Keratinocyte (primary cell): ENCODE measurements at regions not wholly inside any gene's neighbourhood (a gene's known extent, or its start where the extent isn't known, plus 50 kb on each side); places are given as distances from the start of the nearest gene placed in this dataset.

Experiments used
- DNase-seq: peaks from one replicate; pipeline ENCODE4 v3.0.0-alpha.2; 2011; ENCODE audit warnings: low read depth, missing footprints, low spot score
- FAIRE-seq: peaks from 2 replicates; lab custom pipeline; 2011; peaks lifted over from hg19 to GRCh38; lab: Jason Lieb, UNC
- H2AFZ ChIP-seq: 2 replicates; pipeline ENCODE4 v1.6.0; 2012; ENCODE audit warnings: low read length, control low read depth, inconsistent platforms; ENCODE audit not compliant: control insufficient read depth
- H3K27ac ChIP-seq: 2 replicates; pipeline ENCODE4 v1.5.1; 2011; ENCODE audit warnings: low read length; ENCODE audit not compliant: control insufficient read depth, insufficient read depth
- H3K27me3 ChIP-seq: 3 replicates; pipeline ENCODE4 v1.6.0; 2011; ENCODE audit warnings: low read length; ENCODE audit not compliant: control insufficient read depth, insufficient read depth; ENCODE audit errors: extremely low read depth
- H3K36me3 ChIP-seq, 2 experiments: 2 replicates in 1 of 2; 3 replicates in 1 of 2; pipeline ENCODE4 v1.5.1; 2011; ENCODE audit warnings: low read length in 2 of 2, mild to moderate bottlenecking in 1 of 2; ENCODE audit not compliant: control insufficient read depth in 2 of 2, insufficient read depth in 2 of 2; ENCODE audit errors: extremely low read depth in 1 of 2
- H3K4me1 ChIP-seq: 3 replicates; pipeline ENCODE4 v1.5.1; 2011; ENCODE audit warnings: low read length; ENCODE audit not compliant: control insufficient read depth, insufficient read depth; ENCODE audit errors: extremely low read depth
- H3K4me2 ChIP-seq: 3 replicates; pipeline ENCODE4 v1.6.0; 2011; ENCODE audit warnings: low read depth, low read length; ENCODE audit not compliant: control insufficient read depth, insufficient read depth; ENCODE audit errors: extremely low read depth
- H3K4me3 ChIP-seq, 3 experiments: fragments of 200-600 bp in 1 of 3; sonication (generic) in 1 of 3; 2 replicates in 2 of 3; 3 replicates in 1 of 3; pipeline ENCODE4 v1.5.1; 2011 to 2016; ENCODE audit warnings: low read length in 3 of 3, mild to moderate bottlenecking in 3 of 3, control low read depth in 2 of 3, inconsistent platforms in 1 of 3, low read depth in 1 of 3, mixed read lengths in 1 of 3, mixed run types in 1 of 3, moderate library complexity in 1 of 3; ENCODE audit not compliant: control insufficient read depth in 2 of 3, insufficient read depth in 2 of 3; ENCODE audit errors: extremely low read depth in 1 of 3
- H3K79me2 ChIP-seq: 2 replicates; pipeline ENCODE4 v1.6.0; 2012; ENCODE audit warnings: low read length; ENCODE audit not compliant: control insufficient read depth, insufficient read depth
- H3K9ac ChIP-seq: 3 replicates; pipeline ENCODE4 v1.6.0; 2011; ENCODE audit warnings: low read length; ENCODE audit not compliant: control insufficient read depth, insufficient read depth; ENCODE audit errors: extremely low read depth
- H3K9me1 ChIP-seq: 3 replicates; pipeline ENCODE4 v1.6.0; 2011; ENCODE audit warnings: low read length; ENCODE audit not compliant: control insufficient read depth, insufficient read depth; ENCODE audit errors: extremely low read depth
- H3K9me3 ChIP-seq: 2 replicates; pipeline ENCODE4 v1.5.1; 2012; ENCODE audit warnings: low read depth, low read length; ENCODE audit not compliant: control insufficient read depth
- H4K20me1 ChIP-seq: 3 replicates; pipeline ENCODE4 v1.6.0; 2011; ENCODE audit warnings: low read length; ENCODE audit not compliant: control insufficient read depth, insufficient read depth; ENCODE audit errors: extremely low read depth
- CTCF ChIP-seq, 3 experiments: IDR thresholded peaks in 1 of 3; conservative IDR thresholded peaks in 1 of 3; optimal IDR thresholded peaks in 1 of 3; 2 replicates in 2 of 3; 3 replicates in 1 of 3; pipeline versions ENCODE3 to v1.5.1; 2011; ENCODE audit warnings: low read length in 3 of 3, mild to moderate bottlenecking in 3 of 3, moderate library complexity in 2 of 3, control low read depth in 1 of 3, inconsistent platforms in 1 of 3; ENCODE audit not compliant: insufficient read depth in 2 of 3; ENCODE audit errors: extremely low read depth in 1 of 3
- EZH2 ChIP-seq: IDR thresholded peaks from one replicate; pipeline ENCODE4 v1.6.1; 2012; ENCODE audit warnings: inconsistent platforms, mild to moderate bottlenecking, low read length, moderate library complexity
- dilution Hi-C: fragments of 300-500 bp; cut with MboI; formaldehyde crosslinking; loops from one replicate; pipeline ENCODE4 v1.7.0; 2020; ENCODE audit warnings: low sequenced_read_pairs; ENCODE audit not compliant: extremely low pct_ligation_motif_present

DNA sequence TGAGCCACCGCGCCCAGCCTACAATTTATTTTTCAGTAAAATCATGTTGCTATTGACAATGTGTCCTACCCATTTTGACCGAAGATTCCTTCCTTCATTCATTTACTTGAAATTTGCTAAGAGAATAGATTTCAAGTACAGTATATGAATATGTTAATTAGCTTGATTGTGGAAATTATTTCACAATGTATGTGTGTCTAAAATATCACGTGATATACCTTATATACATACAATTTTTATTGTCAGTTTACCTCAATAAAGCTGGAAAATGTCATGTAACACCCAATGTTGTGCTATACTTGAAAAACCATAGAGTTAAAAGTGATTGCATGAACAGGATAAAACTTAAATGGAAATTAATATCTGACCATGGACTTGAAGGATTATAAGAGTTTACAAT is 521.7 kb upstream of the ANKRD30A start:
- DNase-seq (no peak), FAIRE-seq (no peak)
- Histone ChIP-seq H3K4me1 (no peaks in the 10 kb centered on the region), H3K27me3 (no peaks in the 10 kb centered on the region), H2AFZ (no peak overlapping the region), H4K20me1 (no peaks in the 10 kb centered on the region), H3K9ac (no peak overlapping the region), H3K27ac (no peak overlapping the region), H3K4me3 (no peak overlapping the region), H3K9me1 (no peaks in the 10 kb centered on the region), H3K79me2 (no peaks in the 10 kb centered on the region), H3K9me3 (no peaks in the 10 kb centered on the region), H3K36me3 (no peaks in the 10 kb centered on the region), H3K4me2 (no peak overlapping the region)
- dilution Hi-C loops = no loop called here
- TF ChIP-seq EZH2 = no peak
- TF ChIP-seq CTCF (optimal IDR thresholded peaks at IDR 0.05 in 1 of 3, IDR thresholded peaks at IDR 0.05 in 1 of 3, conservative IDR thresholded peaks at IDR 0.05 in 1 of 3; ENCODE audit: extremely low read depth in 1 of 3, insufficient read depth in 2 of 3, low read length in 3 of 3) = no peak

DNA sequence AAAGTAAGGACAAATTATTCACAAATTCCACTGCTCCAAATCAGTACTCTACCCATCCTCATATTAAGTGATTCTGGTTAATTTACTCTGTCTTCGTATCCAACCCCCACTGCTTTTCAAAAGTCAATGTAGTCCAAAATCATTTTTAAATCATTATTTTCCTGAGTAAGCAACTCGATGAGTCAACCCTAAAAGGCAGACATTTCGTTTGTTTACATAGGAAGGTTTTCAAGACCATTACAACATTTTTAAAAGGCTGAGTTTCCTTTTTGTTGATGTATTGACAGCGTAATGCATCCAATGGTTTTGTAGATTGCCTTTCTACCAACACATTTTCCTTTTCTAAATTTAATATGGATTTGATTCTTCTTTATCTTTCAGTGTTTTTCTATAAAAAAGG is 523.0 kb upstream of the ANKRD30A start:
- Histone ChIP-seq H4K20me1 (no peaks in the 10 kb centered on the region), H3K9me1 (no peaks in the 10 kb centered on the region), H3K9me3 (no peaks in the 10 kb centered on the region), H2AFZ (no peak overlapping the region), H3K79me2 (no peaks in the 10 kb centered on the region), H3K4me1 (no peaks in the 10 kb centered on the region), H3K27me3 (no peaks in the 10 kb centered on the region), H3K4me3 (no peak overlapping the region), H3K4me2 (no peak overlapping the region), H3K36me3 (no peaks in the 10 kb centered on the region), H3K9ac (no peak overlapping the region), H3K27ac (no peak overlapping the region)
- dilution Hi-C loops = no loop called here
- DNase-seq (no peak), FAIRE-seq (no peak)
- TF ChIP-seq EZH2 (no peak), CTCF (optimal IDR thresholded peaks at IDR 0.05 in 1 of 3, IDR thresholded peaks at IDR 0.05 in 1 of 3, conservative IDR thresholded peaks at IDR 0.05 in 1 of 3; ENCODE audit: extremely low read depth in 1 of 3, insufficient read depth in 2 of 3, low read length in 3 of 3) (no peak)
